Osteocyte (in vitro differentiated cells): ENCODE measurements at regions not wholly inside any gene's neighbourhood (a gene's known extent, or its start where the extent isn't known, plus 50 kb on each side); places are given as distances from the start of the nearest gene placed in this dataset.

ENCODE experiments used
- DNase-seq: peaks from one replicate; pipeline ENCODE4 v3.0.0; 2021; ENCODE audit warnings: mixed read lengths; ENCODE audit not compliant: unreplicated experiment; ENCODE audit errors: extremely low spot score
- H3K27ac Mint-ChIP-seq: one replicate; pipeline ENCODE4 v1.8.0; 2021; ENCODE audit warnings: mild to moderate bottlenecking, mixed read lengths; ENCODE audit not compliant: unreplicated experiment
- H3K27me3 Mint-ChIP-seq: one replicate; pipeline ENCODE4 v1.8.0; 2021; ENCODE audit warnings: mixed read lengths; ENCODE audit not compliant: unreplicated experiment
- H3K36me3 Mint-ChIP-seq: one replicate; pipeline ENCODE4 v1.8.0; 2021; ENCODE audit warnings: mixed read lengths; ENCODE audit not compliant: unreplicated experiment
- H3K4me1 Mint-ChIP-seq: one replicate; pipeline ENCODE4 v1.8.0; 2021; ENCODE audit warnings: mixed read lengths; ENCODE audit not compliant: unreplicated experiment
- H3K4me3 Mint-ChIP-seq: one replicate; pipeline ENCODE4 v1.8.0; 2021; ENCODE audit warnings: mild to moderate bottlenecking, moderate library complexity, mixed read lengths; ENCODE audit not compliant: unreplicated experiment
- H3K9me3 Mint-ChIP-seq: one replicate; pipeline ENCODE4 v1.8.0; 2021; ENCODE audit warnings: mixed read lengths; ENCODE audit not compliant: unreplicated experiment
- CTCF ChIP-seq: fragments of 200-600 bp; sonication (generic); IDR thresholded peaks from 2 replicates; pipeline ENCODE4 v1.5.0; 2021; ENCODE audit warnings: antibody characterized with exemption, mild to moderate bottlenecking, moderate library complexity

GRCh38 chr5:26647781-26648180 is 390.6 kb downstream of the CDH9 start:
- Mint-ChIP-seq H3K27ac (no peak overlapping the region), H3K36me3 (no peaks in the 10 kb centered on the region), H3K9me3 (peaks cover 26% of the 10 kb centered on the region), H3K4me1 (no peaks in the 10 kb centered on the region), H3K4me3 (no peak overlapping the region), H3K27me3 (no peaks in the 10 kb centered on the region)
- DNase-seq, result no peak
- TF ChIP-seq CTCF, result no peak

- no peaks in the 10 kb centered on the region for H3K27me3 Mint-ChIP-seq
- DNase-seq, result no peak
- no peak for TF ChIP-seq CTCF
- no peak overlapping the region for H3K27ac Mint-ChIP-seq
- H3K4me1 Mint-ChIP-seq, result no peaks in the 10 kb centered on the region
- peaks cover 32% of the 10 kb centered on the region for H3K9me3 Mint-ChIP-seq
- H3K4me3 Mint-ChIP-seq, result no peak overlapping the region
- no peaks in the 10 kb centered on the region for H3K36me3 Mint-ChIP-seq
Observed at GRCh38 chr5:26645659-26646058, 392.7 kb downstream of the CDH9 start.

- Mint-ChIP-seq H3K27me3 (no peaks in the 10 kb centered on the region), H3K36me3 (no peaks in the 10 kb centered on the region), H3K4me1 (no peaks in the 10 kb centered on the region), H3K4me3 (no peak overlapping the region), H3K27ac (no peak overlapping the region), H3K9me3 (peaks cover 45% of the 10 kb centered on the region)
- no peak for TF ChIP-seq CTCF
- no peak for DNase-seq
Observed at GRCh38 chr5:26641492-26641891, 396.9 kb downstream of the CDH9 start.

GRCh38 chr5:26625099-26625498 is 413.3 kb downstream of the CDH9 start:
- H3K4me3 Mint-ChIP-seq, result no peak overlapping the region
- H3K27me3 Mint-ChIP-seq, result no peaks in the 10 kb centered on the region
- H3K36me3 Mint-ChIP-seq, result no peaks in the 10 kb centered on the region
- H3K4me1 Mint-ChIP-seq, result no peaks in the 10 kb centered on the region
- no peaks in the 10 kb centered on the region for H3K9me3 Mint-ChIP-seq
- TF ChIP-seq CTCF, result no peak
- H3K27ac Mint-ChIP-seq, result no peak overlapping the region
- no peak for DNase-seq

GRCh38 chr5:26622947-26623346 is 415.4 kb downstream of the CDH9 start:
- no peak overlapping the region for H3K27ac Mint-ChIP-seq
- no peak for TF ChIP-seq CTCF

More at GRCh38 chr5:26622947-26623346, 415.4 kb downstream of the CDH9 start:
- no peak for DNase-seq
- no peaks in the 10 kb centered on the region for H3K4me1 Mint-ChIP-seq
- H3K27me3 Mint-ChIP-seq, result no peaks in the 10 kb centered on the region
- no peaks in the 10 kb centered on the region for H3K9me3 Mint-ChIP-seq
- H3K4me3 Mint-ChIP-seq, result no peak overlapping the region
- no peaks in the 10 kb centered on the region for H3K36me3 Mint-ChIP-seq
